SK-N-MC (cell line): ENCODE measurements at regions not wholly inside any gene's neighbourhood (a gene's known extent, or its start where the extent isn't known, plus 50 kb on each side); places are given as distances from the start of the nearest gene placed in this dataset.

Experiments
- EZH2 ChIP-seq: fragments of 200-600 bp; sonication (generic); IDR thresholded peaks from one replicate; pipeline ENCODE4 v1.6.1; 2017; ENCODE audit warnings: antibody characterized with exemption
- FOXP2 ChIP-seq: optimal IDR thresholded peaks from 2 replicates; pipeline ENCODE3; 2011; ENCODE audit warnings: mild to moderate bottlenecking, moderate library complexity; ENCODE audit not compliant: insufficient read depth; ENCODE audit errors: extremely low read length, control extremely low read depth
- POLR2AphosphoS5 ChIP-seq: IDR thresholded peaks from 2 replicates; pipeline ENCODE4 v1.6.1; 2012; ENCODE audit warnings: mild to moderate bottlenecking, low read depth, low read length, borderline replicate concordance

- TF ChIP-seq EZH2 = no peak
- TF ChIP-seq POLR2AphosphoS5 = no peak
- TF ChIP-seq FOXP2 = no peak
Observed at GRCh38 chrX:26466387-26466786, 250.4 kb downstream of the MAGEB5 start.
